Astrocyte of the spinal cord (primary cell): ENCODE measurements at regions not wholly inside any gene's neighbourhood (a gene's known extent, or its start where the extent isn't known, plus 50 kb on each side); places are given as distances from the start of the nearest gene placed in this dataset.

ENCODE experiments used
- DNase-seq: peaks from one replicate; pipeline ENCODE4 v3.0.0; 2011; ENCODE audit warnings: low read depth, low spot score
- H3K4me3 ChIP-seq: 2 replicates; pipeline ENCODE4 v1.5.1; 2011; ENCODE audit warnings: low read depth, mild to moderate bottlenecking, low read length, moderate library complexity
- in situ Hi-C: cut with HindIII; loops from 2 replicates; pipeline ENCODE4 v1.10.0; 2017; ENCODE audit warnings: low sequenced_read_pairs
- TF ChIP-seq, protein P1 (sequence below): IDR thresholded peaks from 2 replicates; pipeline ENCODE4 v1.5.1; 2012; ENCODE audit warnings: low read depth, mild to moderate bottlenecking, low read length, inconsistent platforms

DNA sequence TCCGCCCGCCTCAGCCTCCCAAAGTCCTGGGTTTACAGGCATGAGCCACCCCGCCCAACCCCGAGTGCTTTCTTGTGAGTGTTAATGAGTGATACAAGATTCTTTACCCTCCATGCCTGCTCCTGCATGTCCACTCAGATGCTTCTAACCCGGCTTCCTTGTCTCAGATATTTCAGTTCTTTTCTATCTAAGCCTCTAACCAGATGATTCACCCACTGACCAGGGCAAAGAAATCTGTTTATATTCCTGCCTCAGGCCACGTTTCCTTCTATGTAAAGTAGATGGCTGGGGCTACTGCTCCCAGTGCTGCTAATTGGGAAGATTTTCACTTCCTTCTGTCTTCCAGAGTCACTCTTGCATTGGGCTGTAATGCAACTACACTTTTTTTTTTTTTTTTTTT is 395.1 kb upstream of the ANKRD30A start:
- H3K4me3 ChIP-seq: no peak overlapping the region
- no peak for DNase-seq
- TF ChIP-seq, protein P1, sequence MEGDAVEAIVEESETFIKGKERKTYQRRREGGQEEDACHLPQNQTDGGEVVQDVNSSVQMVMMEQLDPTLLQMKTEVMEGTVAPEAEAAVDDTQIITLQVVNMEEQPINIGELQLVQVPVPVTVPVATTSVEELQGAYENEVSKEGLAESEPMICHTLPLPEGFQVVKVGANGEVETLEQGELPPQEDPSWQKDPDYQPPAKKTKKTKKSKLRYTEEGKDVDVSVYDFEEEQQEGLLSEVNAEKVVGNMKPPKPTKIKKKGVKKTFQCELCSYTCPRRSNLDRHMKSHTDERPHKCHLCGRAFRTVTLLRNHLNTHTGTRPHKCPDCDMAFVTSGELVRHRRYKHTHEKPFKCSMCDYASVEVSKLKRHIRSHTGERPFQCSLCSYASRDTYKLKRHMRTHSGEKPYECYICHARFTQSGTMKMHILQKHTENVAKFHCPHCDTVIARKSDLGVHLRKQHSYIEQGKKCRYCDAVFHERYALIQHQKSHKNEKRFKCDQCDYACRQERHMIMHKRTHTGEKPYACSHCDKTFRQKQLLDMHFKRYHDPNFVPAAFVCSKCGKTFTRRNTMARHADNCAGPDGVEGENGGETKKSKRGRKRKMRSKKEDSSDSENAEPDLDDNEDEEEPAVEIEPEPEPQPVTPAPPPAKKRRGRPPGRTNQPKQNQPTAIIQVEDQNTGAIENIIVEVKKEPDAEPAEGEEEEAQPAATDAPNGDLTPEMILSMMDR: no peak
- in situ Hi-C loops: no loop called here

DNA sequence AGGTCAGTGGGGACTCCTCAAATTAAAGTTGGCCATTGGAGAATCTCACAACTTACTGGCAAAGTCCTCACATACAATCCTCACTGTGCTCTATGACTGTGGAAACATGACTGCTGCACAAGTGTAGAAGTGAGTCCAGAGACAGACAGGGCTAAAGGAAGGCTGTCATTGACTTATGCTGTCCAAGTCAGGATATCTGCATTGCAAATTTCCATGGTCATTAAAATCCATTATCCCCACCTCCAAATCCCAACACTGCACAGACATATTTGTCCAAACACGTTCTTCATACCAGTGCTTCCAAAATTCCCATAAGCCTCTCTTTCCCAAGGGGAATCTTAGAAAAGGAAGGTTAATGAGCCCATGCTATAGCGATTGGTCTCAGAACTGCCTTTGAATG is 396.8 kb upstream of the ANKRD30A start:
- in situ Hi-C loops: no loop called here
- H3K4me3 ChIP-seq: no peak overlapping the region
- TF ChIP-seq, protein P1: no peak
- DNase-seq: no peak

DNA sequence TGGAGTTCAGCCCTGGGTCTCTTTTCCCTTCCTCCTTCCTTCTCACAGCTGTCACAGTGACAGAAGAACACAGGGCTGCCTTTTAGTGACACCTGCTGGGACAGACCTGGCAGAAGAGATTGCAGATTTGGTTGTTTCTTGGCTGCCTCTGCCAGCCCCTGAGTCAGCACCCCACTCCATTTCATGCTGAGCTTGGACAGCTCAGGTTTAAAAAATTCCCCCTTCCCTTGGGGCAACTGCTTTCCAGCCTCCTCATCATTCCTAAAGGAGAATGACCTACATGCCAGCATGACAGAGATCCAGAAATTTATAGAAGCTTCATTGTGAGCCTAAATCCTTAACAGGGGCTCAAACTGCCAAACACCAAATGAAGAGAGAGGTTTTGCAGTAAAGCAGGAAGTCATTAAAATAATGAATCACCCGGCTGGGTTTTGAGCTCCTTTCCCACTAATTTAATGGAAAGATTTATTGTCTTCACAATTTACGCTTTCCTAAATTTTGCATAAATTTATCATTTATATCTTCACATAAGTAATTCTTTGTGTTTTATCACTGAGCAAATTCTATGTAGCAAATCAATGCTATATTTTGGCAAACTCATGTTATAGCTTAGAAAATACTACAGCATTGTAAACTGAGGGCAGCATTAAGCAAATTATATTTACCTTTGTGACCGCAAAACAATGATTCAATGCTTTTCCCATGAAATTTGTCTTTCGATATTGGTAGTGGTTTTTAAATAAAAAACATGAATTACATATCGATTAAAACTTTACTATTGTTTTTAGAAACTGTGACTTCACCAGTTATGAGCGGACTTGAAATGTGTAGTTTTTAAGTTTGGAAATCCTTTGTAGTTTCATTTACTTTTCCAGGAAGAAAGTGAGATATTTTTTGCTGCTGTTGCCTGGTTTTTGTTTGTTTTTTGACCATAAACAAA is 399.5 kb upstream of the ANKRD30A start:
- peak; percentile 91 for DNase-seq
- in situ Hi-C loops: no loop called here
- TF ChIP-seq, protein P1: peak; percentile 59
- no peak overlapping the region for H3K4me3 ChIP-seq

DNA sequence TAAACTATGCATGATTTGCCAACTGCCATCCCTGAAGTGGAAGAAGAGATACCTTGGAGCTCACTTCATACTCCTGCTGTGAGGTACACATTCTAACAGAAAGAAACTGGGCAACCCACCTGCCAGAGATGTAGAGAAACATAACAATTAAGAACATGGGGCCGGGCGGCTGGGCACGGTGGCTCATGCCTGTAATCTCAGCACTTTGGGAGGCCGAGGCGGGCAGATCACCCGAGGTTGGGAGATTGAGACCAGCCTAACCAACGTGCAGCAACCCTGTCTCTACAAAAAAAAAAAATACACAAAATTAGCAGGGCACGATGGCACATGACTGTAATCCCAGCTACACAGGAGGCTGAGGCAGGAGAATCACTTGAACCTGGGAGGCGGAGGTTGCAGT is 402.6 kb upstream of the ANKRD30A start:
- no peak overlapping the region for H3K4me3 ChIP-seq
- DNase-seq: no peak
- in situ Hi-C loops: no loop called here
- TF ChIP-seq, protein P1: no peak

DNA sequence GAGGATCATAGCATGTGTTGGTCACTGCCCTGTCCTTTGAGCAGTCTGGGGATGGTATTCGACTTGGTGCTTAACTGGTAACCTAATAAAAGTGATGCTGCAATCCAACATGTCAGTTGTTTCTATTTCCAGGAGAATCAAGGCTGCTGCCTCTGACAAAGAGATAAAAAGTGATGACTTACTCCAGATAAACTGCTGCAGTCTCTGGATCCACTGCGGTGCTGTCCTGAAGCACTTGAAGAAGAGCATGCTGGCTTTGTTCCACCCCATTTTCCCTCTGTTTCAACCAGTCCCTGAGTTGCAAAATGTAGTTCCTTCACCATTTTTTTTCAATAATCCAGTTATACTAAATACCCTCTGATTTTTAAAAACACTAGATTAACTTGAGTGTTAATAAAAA is 403.5 kb upstream of the ANKRD30A start:
- in situ Hi-C loops: no loop called here
- no peak overlapping the region for H3K4me3 ChIP-seq
- DNase-seq: no peak
- TF ChIP-seq, protein P1: no peak

DNA sequence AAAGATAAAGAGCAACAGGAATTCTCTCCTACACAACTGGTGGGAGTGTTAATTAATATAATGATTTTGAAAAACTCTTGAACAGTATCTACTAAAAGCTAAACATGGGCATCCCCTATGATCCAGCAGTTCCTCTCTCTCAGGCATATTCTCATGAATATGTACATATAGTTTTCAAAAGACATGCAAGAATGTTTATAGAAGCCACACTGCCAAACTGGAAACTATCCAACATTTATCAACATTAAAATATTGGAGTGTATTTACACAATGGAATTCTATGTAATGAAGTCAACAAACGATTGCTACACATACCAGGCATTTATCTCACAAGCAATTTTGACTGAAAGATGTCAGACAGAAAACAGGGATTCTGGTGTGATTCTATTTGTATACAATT is 404.5 kb upstream of the ANKRD30A start:
- TF ChIP-seq, protein P1: no peak
- no peak overlapping the region for H3K4me3 ChIP-seq
- in situ Hi-C loops: no loop called here
- no peak for DNase-seq
